ENCODE measurements at regions not wholly inside any gene's neighbourhood (a gene's known extent, or its start where the extent isn't known, plus 50 kb on each side); places are given as distances from the start of the nearest gene placed in this dataset.

- TF ChIP-seq CTCF (IDR thresholded peaks at IDR 0.05; ENCODE audit: insufficient read depth, low read length, missing control alignments) = no peak
Measured at GRCh38 chr14:101472518-101472849, 88.8 kb upstream of the DIO3 start.

GRCh38 chr14:101473045-101473729 lies 88.1 kb upstream of the DIO3 start:
- DNase-seq (ENCODE audit: low read depth, low spot score) = no peak
- POLR2A ChIA-PET = no interaction called here
- H3K4me3 ChIP-seq (ENCODE audit: low read depth, low read length) = no peak overlapping the region
- no peak for TF ChIP-seq CTCF (IDR thresholded peaks at IDR 0.05; ENCODE audit: insufficient read depth, low read length, missing control alignments)
- CTCF ChIA-PET = no interaction called here

More at GRCh38 chr14:101472518-101472849, 88.8 kb upstream of the DIO3 start:
- POLR2A ChIA-PET = no interaction called here
- CTCF ChIA-PET = no interaction called here
- H3K4me3 ChIP-seq (ENCODE audit: low read depth, low read length) = no peak overlapping the region
- no peak for DNase-seq (ENCODE audit: low read depth, low spot score)

- H3K4me3 ChIP-seq (ENCODE audit: low read depth, low read length) = no peak overlapping the region
- DNase-seq (ENCODE audit: low read depth, low spot score) = no peak
- ChIA-PET CTCF (no interaction called here), POLR2A (no interaction called here)
- no peak for TF ChIP-seq CTCF (IDR thresholded peaks at IDR 0.05; ENCODE audit: insufficient read depth, low read length, missing control alignments)
Measured at GRCh38 chr14:101473795-101474562, 87.3 kb upstream of the DIO3 start.

GRCh38 chr14:101474563-101475455 lies 86.5 kb upstream of the DIO3 start:
- no peak for TF ChIP-seq CTCF (IDR thresholded peaks at IDR 0.05; ENCODE audit: insufficient read depth, low read length, missing control alignments)
- CTCF ChIA-PET = no interaction called here
- H3K4me3 ChIP-seq (ENCODE audit: low read depth, low read length) = no peak overlapping the region
- POLR2A ChIA-PET = no interaction called here
- DNase-seq (ENCODE audit: low read depth, low spot score) = no peak

- H3K4me3 ChIP-seq (ENCODE audit: low read depth, low read length) = no peak overlapping the region
- TF ChIP-seq CTCF (IDR thresholded peaks at IDR 0.05; ENCODE audit: insufficient read depth, low read length, missing control alignments) = no peak
- ChIA-PET CTCF (no interaction called here), POLR2A (no interaction called here)
- DNase-seq (ENCODE audit: low read depth, low spot score) = no peak
Measured at GRCh38 chr14:101475456-101476257, 85.6 kb upstream of the DIO3 start.

All from AG04449 (cell line).